Stimulated activated CD4-positive, alpha-beta T cell treated with anti-CD3 and anti-CD28 coated beads, TNF-alpha, amount 100 ng/mL, for 24 hours (primary cell): ENCODE measurements at regions not wholly inside any gene's neighbourhood (a gene's known extent, or its start where the extent isn't known, plus 50 kb on each side); places are given as distances from the start of the nearest gene placed in this dataset.

ENCODE experiments used
- DNase-seq, 3 experiments: peaks; one replicate each; pipeline ENCODE4 v3.0.0-alpha.2; 2020; ENCODE audit warnings: low read depth in 3 of 3

GRCh38 chr10:129321727-129322126, 145.3 kb upstream of the MGMT start:
- DNase-seq = no peak

GRCh38 chr10:129322933-129323820, 143.9 kb upstream of the MGMT start:
- DNase-seq = no peak

DNA sequence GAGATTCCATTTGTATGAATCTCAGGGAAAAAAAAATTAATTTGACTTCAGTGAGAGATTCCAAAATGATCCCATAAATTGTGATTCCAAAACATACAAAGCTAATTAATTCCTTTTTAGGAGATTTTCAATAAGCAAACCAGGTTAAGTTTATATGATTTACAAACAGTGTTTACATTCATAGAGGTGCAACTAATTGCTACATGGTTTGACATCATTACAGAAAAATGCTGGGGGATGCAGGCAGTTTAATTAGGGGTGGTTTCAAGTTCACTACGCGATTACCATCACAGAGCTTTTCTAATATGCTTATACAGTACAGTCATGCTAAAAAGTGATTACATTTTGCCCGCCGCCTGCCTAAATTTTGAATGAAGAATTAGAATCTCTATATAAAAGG, 143.2 kb upstream of the MGMT start:
- DNase-seq = no peak

GRCh38 chr10:129325893-129326292, 141.1 kb upstream of the MGMT start:
- DNase-seq = no peak

DNA sequence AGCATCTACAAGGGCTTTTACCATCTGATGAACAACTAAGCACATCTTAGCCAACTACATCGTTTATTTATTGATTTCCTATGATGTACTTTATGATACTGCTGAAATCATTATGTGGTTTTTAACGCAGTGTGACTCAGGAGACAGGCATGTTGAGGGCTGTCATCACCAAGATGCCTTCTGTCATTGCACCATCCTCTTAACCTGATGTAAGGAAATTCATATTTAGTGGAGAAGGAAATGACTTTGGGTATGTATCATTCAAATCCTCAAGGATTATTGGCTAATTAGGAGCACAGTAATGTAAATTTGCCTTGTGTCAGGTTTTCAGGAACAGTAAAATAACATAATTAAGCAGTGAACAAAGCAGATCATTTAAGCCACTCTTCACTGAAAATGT, 138.5 kb upstream of the MGMT start:
- no peak for DNase-seq

DNA sequence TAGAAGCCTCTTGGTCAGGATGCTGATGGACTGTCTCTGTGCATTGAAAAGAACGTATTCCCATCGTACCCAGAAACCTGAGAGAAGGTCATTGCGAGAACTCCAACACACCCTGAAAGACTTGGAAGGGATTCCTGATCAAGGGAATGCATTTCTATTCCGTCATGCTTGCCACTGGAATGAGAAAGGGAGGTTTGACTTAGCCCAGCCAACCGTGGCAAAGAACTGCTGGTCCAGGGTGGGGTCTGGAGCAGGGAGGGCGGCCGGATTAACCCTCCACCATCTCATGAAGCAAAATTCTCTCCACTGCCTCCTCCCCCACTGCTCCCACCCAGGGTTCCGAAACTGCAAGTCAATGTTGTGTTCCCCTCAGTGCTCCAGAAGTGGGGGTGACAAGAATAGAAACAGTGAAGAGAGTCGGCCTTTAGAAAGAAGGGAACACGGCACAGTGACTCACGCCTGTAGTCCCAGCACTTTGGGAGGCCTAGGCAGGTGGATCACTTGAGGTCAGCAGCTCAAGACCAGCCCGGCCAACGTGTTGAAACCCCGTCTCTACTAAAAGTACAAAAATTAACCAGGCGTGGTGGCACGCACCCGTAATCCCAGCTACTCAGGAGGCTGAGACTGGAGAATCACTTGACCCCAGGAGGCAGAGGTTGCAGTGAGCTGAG, 137.5 kb upstream of the MGMT start:
- DNase-seq = no peak

- no peak for DNase-seq
Observed at GRCh38 chr10:129330211-129330610, 136.8 kb upstream of the MGMT start.

GRCh38 chr10:129331207-129331838, 135.7 kb upstream of the MGMT start:
- DNase-seq = no peak

- no peak for DNase-seq
Observed at GRCh38 chr10:129331839-129332220, 135.2 kb upstream of the MGMT start.

DNA sequence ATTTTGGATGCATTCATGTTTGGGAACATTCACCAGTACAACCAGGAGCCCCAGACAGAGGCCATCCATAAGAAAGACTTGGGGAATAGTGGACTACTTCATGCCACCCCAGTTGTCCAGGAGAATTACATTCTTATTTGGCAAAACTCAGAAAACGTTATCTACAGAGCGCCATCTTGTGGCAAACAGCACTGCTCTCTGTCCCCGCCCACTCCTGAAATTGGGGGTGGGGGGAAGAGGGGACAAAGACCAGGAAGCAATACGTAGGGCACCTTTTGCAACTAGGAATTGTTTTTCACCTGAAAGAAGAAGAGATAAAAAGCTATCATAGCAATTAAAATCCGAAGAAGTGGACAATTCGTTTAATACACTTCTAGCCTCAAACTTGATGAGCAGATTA, 134.6 kb upstream of the MGMT start:
- DNase-seq = peak in 1 of 3 experiments; percentile 4

GRCh38 chr10:129333706-129334105, 133.3 kb upstream of the MGMT start:
- no peak for DNase-seq

DNA sequence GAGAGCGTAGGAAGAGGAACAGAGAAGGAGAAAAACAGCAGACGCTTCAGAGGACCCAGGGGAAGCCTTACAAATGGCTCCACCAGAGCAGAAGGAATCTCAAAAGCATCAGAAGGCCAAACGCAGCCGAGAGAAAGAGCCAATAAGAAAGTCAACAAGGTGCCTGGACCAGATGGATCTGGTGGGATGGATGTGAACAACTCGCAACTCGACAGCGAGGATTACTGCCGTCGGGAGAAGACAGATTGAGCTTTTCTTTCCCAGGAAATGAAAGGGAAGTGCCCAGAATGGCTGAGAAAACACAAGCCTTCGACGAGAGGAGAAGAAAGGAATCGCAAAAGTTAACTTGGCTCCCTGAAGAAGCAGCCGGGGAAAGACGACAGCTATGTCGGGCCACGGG, 132.8 kb upstream of the MGMT start:
- DNase-seq = no peak

- DNase-seq = no peak
Observed at GRCh38 chr10:129335396-129335795, 131.6 kb upstream of the MGMT start.

- DNase-seq = no peak
Observed at GRCh38 chr10:129335942-129336341, 131.1 kb upstream of the MGMT start.

- DNase-seq = no peak
Observed at GRCh38 chr10:129339191-129339590, 127.8 kb upstream of the MGMT start.

- DNase-seq = no peak
Observed at GRCh38 chr10:129339841-129340240, 127.2 kb upstream of the MGMT start.

DNA sequence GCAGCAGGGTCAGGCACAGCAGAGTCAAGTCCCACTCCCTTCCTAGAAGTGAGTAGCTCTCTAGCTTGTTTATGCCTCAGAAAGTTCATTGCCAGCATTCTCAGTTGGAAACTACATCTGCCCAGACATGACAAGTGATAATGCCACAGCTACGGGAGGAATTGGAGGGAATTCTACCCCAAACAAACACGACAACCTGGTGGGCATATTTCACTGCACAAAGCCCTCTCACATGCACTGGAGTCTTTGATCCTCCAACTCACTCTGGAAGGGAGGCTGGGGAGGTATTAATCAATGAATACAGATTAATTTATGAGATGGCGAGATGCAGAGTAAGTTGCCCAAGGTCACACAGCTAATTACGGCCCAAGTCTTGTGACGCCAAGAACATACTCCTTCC, 126.0 kb upstream of the MGMT start:
- no peak for DNase-seq

GRCh38 chr10:129342385-129342784, 124.7 kb upstream of the MGMT start:
- DNase-seq = no peak

DNA sequence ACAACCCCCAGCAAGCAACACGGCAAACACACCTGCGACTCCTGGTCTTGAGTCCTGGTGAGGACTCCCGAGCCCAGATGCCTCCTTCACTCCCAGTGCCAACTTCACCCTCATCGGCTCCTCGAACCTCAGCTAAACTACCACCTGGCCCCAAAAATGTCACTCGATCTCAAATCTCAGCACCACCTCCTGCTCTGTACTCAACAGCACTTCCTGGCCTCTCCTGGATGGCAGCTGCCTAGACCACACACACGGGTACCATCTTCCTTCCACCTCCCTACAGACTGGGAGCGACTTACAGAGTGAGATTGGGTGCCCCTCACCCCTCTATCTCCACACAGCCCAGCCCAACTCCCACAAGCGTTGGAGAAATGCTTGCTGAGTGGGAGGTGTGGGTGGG, 123.9 kb upstream of the MGMT start:
- no peak for DNase-seq

GRCh38 chr10:129344103-129344502, 122.9 kb upstream of the MGMT start:
- DNase-seq = no peak

- DNase-seq = no peak
Observed at GRCh38 chr10:129344731-129345355, 122.2 kb upstream of the MGMT start.

GRCh38 chr10:129345763-129346162, 121.3 kb upstream of the MGMT start:
- no peak for DNase-seq
